Adrenal gland (tissue), 9 donors: ENCODE measurements at regions not wholly inside any gene's neighbourhood (a gene's known extent, or its start where the extent isn't known, plus 50 kb on each side); places are given as distances from the start of the nearest gene placed in this dataset.

Experiments
- DNase-seq, 7 donors: peaks; one replicate each; pipeline ENCODE4 v3.0.0-alpha.2; 2019 to 2020
- H3K27ac ChIP-seq, 5 donors: fragments of 200-600 bp; sonication (generic) in 4 of 5; 1 replicate in 3 of 5; 2 replicates in 2 of 5; pipeline versions ENCODE4 v1.5.1 to v1.8.0; 2016 to 2020; ENCODE audit warnings: mild to moderate bottlenecking in 1 of 5
- H3K27me3 ChIP-seq: fragments of 200-600 bp; 2 replicates; pipeline ENCODE4 v1.8.0; 2021
- H3K36me3 ChIP-seq, 2 donors: fragments of 200-600 bp; replicated peaks in 1 of 2; 1 replicate in 1 of 2; 2 replicates in 1 of 2; pipeline versions ENCODE4 v1.5.1 to v1.8.0; 2018 to 2022
- H3K4me1 ChIP-seq, 2 donors: fragments of 200-600 bp; replicated peaks in 1 of 2; 1 replicate in 1 of 2; 2 replicates in 1 of 2; pipeline versions ENCODE4 v1.5.1 to v1.8.0; 2018 to 2021
- H3K4me3 ChIP-seq, 4 donors: fragments of 200-600 bp; sonication (generic) in 3 of 4; one replicate each; pipeline ENCODE4 v1.5.1; 2016 to 2018
- H3K9me3 ChIP-seq, 3 donors: fragments of 200-600 bp; sonication (generic) in 1 of 3; replicated peaks in 1 of 3; 1 replicate in 2 of 3; 2 replicates in 1 of 3; pipeline versions ENCODE4 v1.5.1 to v1.8.0; 2016 to 2021
- CTCF ChIP-seq, 6 experiments: fragments of 450-650 bp in 4 of 6; fragments of 200-600 bp in 2 of 6; sonication (generic) in 1 of 6; IDR thresholded peaks; 1 replicate in 5 of 6; 2 replicates in 1 of 6; pipeline versions ENCODE4 v1.5.1 to v1.8.0; 2016 to 2021; ENCODE audit warnings: antibody characterized with exemption in 6 of 6, mild to moderate bottlenecking in 2 of 6, moderate library complexity in 1 of 6
- POLR2A ChIP-seq, 2 donors: fragments of 450-650 bp; IDR thresholded peaks; one replicate each; pipeline ENCODE4 v1.6.1; 2017; ENCODE audit warnings: antibody characterized with exemption in 2 of 2, mild to moderate bottlenecking in 2 of 2, moderate library complexity in 1 of 2
- WGBS, 4 donors: extraction: QIAGEN DNeasy Blood & Tissue Kit in 2 of 4; methylation state at CpG; one replicate each; pipeline versions ENCODE4 v1.1.5 to v1.1.7; 2013 to 2017; 5-methylcytosine and 5-hydroxymethylcytosine counted together
- intact Hi-C, 2 donors: fragments of 100-400 bp; cut with DNase I; formaldehyde crosslinking; loops; one replicate each; pipeline versions ENCODE4 v1.14.1 to v1.15.0; 2022 to 2023
- donor health status: healthy with polysubstance abuse.
- donor health status: Bipolar disorder and iron deficiency.
- donor health status: DM: yes; HTN: yes; CAD: no.
- donor health status: DM: no; HTN: no; CAD: no.
- donor health status: DM: no; HTN: no; CAD: no.

DNA sequence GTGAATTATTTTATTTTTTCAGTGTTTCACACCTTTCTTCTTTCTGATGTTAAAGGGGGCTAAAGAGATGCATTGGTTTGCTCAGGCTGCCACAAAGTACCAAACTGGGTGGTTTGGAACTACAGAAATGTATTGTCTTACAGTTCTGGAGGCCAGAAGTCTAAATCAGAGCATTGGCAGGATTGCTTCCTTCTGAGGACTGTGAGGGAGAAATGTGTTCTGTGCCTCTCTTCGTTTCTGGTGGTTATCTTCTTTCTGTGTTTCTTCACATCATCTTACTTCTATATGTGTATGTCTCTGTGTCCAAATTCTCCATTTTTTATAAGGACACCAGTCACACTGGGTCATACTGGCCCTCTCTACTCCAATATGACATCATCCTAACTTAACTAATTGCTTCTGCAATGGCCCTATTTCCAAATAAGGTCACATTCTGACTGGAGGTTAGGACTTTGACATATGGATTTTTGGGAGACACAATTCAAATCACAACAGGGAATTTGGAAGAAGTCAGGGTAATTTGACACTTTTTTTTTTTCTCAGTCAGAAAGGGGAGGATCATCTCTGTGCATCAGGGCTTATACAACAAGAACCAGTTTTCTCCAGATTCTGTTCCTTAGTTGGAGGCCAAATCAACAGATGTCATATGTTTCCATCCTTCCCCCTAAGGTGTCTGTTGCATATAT, 188.2 kb downstream of the KCNRG start:
- TF ChIP-seq POLR2A (IDR thresholded peaks at IDR 0.05) (no peak), CTCF (IDR thresholded peaks at IDR 0.05) (no peak)
- DNase-seq, result no peak
- WGBS, 4 donors, result 86 to 93% (median 88%) methylated on average over 1 of the region's 1 CpG
- H3K4me1 ChIP-seq, result no peaks in the 10 kb centered on the region
- H3K4me3 ChIP-seq, result no peak overlapping the region
- no peak overlapping the region for H3K27ac ChIP-seq
- intact Hi-C loops, result no loop called here
- no peaks in the 10 kb centered on the region for H3K36me3 ChIP-seq
- H3K27me3 ChIP-seq, result no peaks in the 10 kb centered on the region
- H3K9me3 ChIP-seq, result no peaks in the 10 kb centered on the region

GRCh38 chr13:50205581-50205980, 190.3 kb downstream of the KCNRG start:
- H3K36me3 ChIP-seq, result no peaks in the 10 kb centered on the region
- no peak for TF ChIP-seq CTCF (IDR thresholded peaks at IDR 0.05)
- no peak for TF ChIP-seq POLR2A (IDR thresholded peaks at IDR 0.05)
- intact Hi-C loops, result no loop called here
- H3K27ac ChIP-seq, result no peak overlapping the region
- no peak for DNase-seq
- no peaks in the 10 kb centered on the region for H3K9me3 ChIP-seq
- H3K27me3 ChIP-seq, result no peaks in the 10 kb centered on the region
- H3K4me1 ChIP-seq, result no peaks in the 10 kb centered on the region
- H3K4me3 ChIP-seq, result no peak overlapping the region
- WGBS, 4 donors, result 89 to 93% (median 91%) methylated on average over 2 of the region's 2 CpGs

GRCh38 chr13:50208826-50209335, 193.6 kb downstream of the KCNRG start:
- TF ChIP-seq CTCF (IDR thresholded peaks at IDR 0.05) (peak in 1 of 6 experiments; percentile 2), POLR2A (IDR thresholded peaks at IDR 0.05) (no peak)
- H3K9me3 ChIP-seq, result peaks cover 0 to 7% (median 0%) of the 10 kb centered on the region in 3 donors
- peak overlapping the region in 2 of 4 donors; percentile 16 to 41 for H3K4me3 ChIP-seq
- no peaks in the 10 kb centered on the region for H3K36me3 ChIP-seq
- H3K27me3 ChIP-seq, result no peaks in the 10 kb centered on the region
- 17 to 25% (median 22%) methylated on average over 9 of the region's 9 CpGs for WGBS, 4 donors
- intact Hi-C loops, result no loop called here
- no peaks in the 10 kb centered on the region for H3K4me1 ChIP-seq
- peak; percentile 33 to 69 (median 61) for DNase-seq
- H3K27ac ChIP-seq, result peak overlapping the region in 3 of 5 donors; percentile 6 to 61 (median 54)

DNA sequence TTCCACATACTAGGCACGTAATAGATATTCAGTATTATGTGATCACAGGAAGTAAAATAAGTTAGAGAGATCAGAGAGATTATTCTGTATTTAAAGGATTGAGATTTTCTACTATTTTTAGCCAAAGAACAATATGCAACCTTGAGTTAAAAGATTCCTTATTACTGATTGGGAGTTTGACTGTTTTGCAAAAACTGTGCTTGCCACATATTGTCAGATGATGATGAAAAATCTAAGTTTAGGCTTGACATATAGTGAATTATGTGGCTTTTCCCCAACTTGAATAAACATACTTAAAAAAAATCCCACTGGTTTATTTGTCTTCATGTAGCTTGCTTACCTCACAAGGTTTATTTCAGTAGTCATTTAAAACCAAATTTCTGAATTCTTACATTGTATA, 194.4 kb downstream of the KCNRG start:
- intact Hi-C loops, result no loop called here
- 62 to 77% (median 74%) methylated on average over 1 of the region's 1 CpG for WGBS, 4 donors
- H3K36me3 ChIP-seq, result no peaks in the 10 kb centered on the region

More for the DNA sequence above, 194.4 kb downstream of the KCNRG start:
- no peaks in the 10 kb centered on the region for H3K27me3 ChIP-seq
- TF ChIP-seq POLR2A (IDR thresholded peaks at IDR 0.05) (no peak), CTCF (IDR thresholded peaks at IDR 0.05) (no peak)
- no peaks in the 10 kb centered on the region for H3K4me1 ChIP-seq
- H3K4me3 ChIP-seq, result no peak overlapping the region
- H3K9me3 ChIP-seq, result peaks cover 0 to 7% (median 0%) of the 10 kb centered on the region in 3 donors
- no peak for DNase-seq
- H3K27ac ChIP-seq, result no peak overlapping the region
